Retinal pigment epithelial cell (primary cell): ENCODE measurements at regions not wholly inside any gene's neighbourhood (a gene's known extent, or its start where the extent isn't known, plus 50 kb on each side); places are given as distances from the start of the nearest gene placed in this dataset.
"Not testable (repeated sequence)": the region's sequence is repeated elsewhere in the genome, so short reads cannot be mapped to it uniquely, and the experiment has no call there.

Experiments
- DNase-seq: peaks from one replicate; pipeline ENCODE4 v3.0.0-alpha.2; 2010; ENCODE audit warnings: low read depth
- H3K4me3 ChIP-seq: 2 replicates; pipeline ENCODE4 v1.5.1; 2011; ENCODE audit warnings: mild to moderate bottlenecking, low read length, control low read depth, moderate library complexity
- TF ChIP-seq, protein P1 (sequence below): conservative IDR thresholded peaks from 2 replicates; pipeline ENCODE4 v1.5.1; 2011; ENCODE audit warnings: low read depth, low read length, control low read depth, inconsistent platforms

DNA sequence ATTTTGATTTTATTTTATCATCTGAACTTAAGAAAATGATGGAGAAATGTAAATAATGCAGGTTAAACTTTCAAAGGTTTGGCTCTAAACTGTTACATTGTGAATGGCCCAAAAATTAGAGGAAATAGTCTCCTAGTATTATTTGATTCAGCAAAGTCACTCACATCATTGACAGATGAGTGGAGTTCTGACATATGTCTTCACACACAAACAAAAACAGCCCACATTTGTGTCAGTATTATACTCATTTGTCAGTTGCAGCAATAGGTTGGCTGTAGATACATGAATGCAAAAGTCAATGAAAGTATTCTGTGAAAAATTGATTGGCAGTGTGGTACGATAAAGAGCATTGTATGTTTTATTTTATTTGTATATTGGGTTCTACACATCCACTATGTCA is 108.8 kb upstream of the BMPER start:
- DNase-seq: no peak
- TF ChIP-seq, protein P1, sequence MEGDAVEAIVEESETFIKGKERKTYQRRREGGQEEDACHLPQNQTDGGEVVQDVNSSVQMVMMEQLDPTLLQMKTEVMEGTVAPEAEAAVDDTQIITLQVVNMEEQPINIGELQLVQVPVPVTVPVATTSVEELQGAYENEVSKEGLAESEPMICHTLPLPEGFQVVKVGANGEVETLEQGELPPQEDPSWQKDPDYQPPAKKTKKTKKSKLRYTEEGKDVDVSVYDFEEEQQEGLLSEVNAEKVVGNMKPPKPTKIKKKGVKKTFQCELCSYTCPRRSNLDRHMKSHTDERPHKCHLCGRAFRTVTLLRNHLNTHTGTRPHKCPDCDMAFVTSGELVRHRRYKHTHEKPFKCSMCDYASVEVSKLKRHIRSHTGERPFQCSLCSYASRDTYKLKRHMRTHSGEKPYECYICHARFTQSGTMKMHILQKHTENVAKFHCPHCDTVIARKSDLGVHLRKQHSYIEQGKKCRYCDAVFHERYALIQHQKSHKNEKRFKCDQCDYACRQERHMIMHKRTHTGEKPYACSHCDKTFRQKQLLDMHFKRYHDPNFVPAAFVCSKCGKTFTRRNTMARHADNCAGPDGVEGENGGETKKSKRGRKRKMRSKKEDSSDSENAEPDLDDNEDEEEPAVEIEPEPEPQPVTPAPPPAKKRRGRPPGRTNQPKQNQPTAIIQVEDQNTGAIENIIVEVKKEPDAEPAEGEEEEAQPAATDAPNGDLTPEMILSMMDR: no peak
- H3K4me3 ChIP-seq: no peak overlapping the region

DNA sequence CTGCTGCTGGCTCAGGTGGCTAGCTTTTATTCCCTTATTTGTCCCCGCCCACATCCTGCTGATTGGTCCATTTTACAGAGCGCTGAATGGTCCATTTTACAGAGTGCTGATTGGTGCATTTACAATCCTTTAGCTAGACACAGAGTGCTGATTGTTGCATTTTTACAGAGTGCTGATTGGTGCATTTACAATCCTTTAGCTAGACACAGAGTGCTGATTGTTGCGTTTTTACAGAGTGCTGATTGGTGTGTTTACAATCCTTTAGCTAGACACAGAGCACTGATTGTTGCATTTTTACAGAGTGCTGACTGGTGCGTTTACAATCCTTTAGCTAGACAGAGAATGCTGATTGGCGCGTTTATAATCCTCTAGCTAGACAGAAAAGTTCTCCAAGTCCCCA is 107.8 kb upstream of the BMPER start:
- DNase-seq, H3K4me3 ChIP-seq: not testable (repeated sequence)

DNA sequence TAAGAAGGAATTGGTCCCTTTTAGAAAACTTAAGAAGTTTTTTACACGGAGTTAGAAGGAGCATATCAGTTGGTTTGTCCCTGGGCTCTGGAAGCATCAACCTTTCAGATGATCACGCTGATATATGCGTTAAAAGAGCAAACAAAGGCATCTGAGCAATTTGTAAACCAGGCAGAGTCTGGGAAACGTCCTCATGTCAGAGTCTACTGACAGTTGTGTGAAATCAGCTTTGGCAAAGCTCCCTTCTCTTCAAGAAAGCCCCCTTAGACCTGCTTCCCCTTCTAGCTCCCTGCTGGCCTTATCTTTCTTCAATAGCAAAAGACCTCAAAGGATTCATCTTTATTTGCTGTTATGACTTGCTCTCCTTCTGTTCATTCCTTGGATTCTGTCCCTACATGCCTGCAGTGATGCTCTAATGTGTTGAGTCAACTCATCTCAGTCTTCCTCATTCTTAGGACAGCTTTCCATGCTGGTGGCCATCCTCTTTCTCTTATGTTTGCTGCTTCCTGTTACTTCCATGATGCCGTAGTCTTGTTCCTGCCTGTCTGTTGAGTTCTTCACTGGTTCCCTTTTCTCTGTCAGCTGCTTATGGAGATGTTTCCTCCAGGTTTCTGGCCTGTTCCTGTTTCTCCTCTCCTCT is 106.5 kb upstream of the BMPER start:
- TF ChIP-seq, protein P1: no peak
- H3K4me3 ChIP-seq: no peak overlapping the region
- DNase-seq: no peak

DNA sequence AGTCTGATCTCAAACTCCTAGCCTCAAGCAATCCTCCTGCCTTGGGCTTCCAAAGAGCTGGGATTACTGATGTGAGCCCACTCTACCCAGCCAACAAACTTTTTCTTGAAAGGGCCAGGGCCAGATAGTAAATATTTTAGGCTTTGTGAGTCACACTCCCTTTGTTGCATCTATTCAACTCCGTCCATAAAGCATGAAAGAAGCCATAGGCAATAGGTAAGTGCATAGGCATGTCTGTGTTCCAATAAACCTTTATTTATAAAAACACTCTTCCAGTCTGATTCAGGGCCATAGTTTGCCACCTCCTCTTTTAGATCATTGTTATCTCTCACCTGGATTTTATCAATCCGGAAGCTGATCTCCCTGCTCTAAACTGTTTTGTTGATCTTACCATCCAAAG is 105.6 kb upstream of the BMPER start:
- TF ChIP-seq, protein P1: no peak
- no peak for DNase-seq
- no peak overlapping the region for H3K4me3 ChIP-seq

DNA sequence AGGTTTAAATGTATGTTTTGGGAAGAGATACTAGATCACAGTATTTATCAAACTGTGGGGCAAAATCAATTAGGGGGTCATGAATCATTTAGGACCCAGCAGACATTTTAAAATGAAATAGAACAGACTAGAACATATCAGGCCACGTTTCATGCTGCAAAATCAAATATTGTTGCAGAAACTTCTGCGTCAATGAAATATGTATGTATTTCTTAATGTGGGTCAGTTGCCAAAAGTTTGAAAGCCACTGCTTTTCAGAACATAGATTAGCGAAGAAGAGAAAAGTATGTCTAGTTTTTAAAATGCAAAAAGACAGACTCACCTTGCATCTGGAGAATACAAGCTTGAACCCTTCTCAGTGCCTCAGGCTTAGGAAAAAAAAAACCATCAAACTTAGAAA is 102.7 kb upstream of the BMPER start:
- no peak for DNase-seq
- H3K4me3 ChIP-seq: no peak overlapping the region
- TF ChIP-seq, protein P1: no peak

DNA sequence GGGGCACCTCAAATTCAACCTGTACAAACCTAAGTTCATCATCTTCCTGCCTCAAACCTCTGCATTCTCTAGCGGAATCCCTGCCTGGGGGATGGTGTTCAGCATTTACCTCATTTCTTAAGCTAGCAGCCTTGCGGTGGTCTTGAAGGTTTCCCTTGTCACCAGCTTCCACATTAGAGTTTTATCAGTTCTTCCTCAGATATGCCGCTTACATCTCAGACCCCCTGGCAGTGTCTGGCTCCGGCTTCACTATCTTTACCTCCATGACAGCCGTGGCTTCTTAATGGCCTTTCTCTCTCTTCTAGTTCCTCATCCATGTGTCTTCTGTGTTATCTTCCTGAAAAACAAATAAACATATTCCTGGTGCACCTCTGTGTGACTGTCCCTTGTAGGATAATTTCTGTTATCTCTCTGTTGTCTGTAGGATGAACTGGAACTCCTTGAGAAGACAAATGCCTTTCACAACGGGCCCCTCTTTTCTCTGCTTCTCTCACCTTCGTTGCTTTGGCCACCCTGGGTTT is 101.1 kb upstream of the BMPER start:
- no peak for DNase-seq
- no peak overlapping the region for H3K4me3 ChIP-seq
- TF ChIP-seq, protein P1: no peak

DNA sequence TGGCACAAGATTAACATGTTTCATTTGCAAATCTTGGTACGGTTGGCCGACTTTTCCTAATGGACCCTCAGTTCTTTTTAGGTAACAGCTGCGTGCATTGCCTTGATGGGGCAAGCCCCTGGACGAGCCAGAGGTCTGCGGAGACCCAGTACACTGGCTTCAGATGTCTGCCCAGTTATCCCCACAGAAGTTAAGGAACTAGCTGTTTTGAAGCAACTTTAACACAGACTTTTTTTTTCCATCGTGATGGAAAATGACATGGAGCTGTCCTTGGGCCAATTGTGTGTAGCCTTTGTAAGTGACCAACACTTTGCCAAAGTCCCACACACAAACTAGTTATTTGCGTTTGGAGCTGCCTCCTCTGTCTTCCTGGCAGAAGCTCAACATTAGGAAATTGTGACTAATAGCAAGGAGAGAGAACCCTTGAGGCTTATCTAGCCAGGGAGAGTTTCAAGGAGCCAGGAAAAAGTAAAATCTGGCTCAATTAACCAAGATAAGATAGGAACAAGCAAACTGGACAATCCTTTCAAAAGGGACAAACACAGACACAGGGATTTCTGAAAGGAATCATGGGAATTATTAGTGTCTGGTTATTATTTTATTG is 99.6 kb upstream of the BMPER start:
- H3K4me3 ChIP-seq: no peak overlapping the region
- no peak for DNase-seq
- TF ChIP-seq, protein P1: no peak
